ENCODE measurements at regions not wholly inside any gene's neighbourhood (a gene's known extent, or its start where the extent isn't known, plus 50 kb on each side); places are given as distances from the start of the nearest gene placed in this dataset.
"Not testable (repeated sequence)": the region's sequence is repeated elsewhere in the genome, so short reads cannot be mapped to it uniquely, and the experiment has no call there.

GRCh38 chr15:88965097-88965496, 51.9 kb upstream of the MFGE8 start:
- not testable (repeated sequence) for H3K36me3 ChIP-seq (ENCODE audit: control insufficient read depth, insufficient read depth, low read length); H3K9me3 ChIP-seq (ENCODE audit: control insufficient read depth, low read depth, low read length); DNase-seq; H3K4me3 ChIP-seq (ENCODE audit: low read length); H3K27ac ChIP-seq (ENCODE audit: low read length); H3K27me3 ChIP-seq (ENCODE audit: control insufficient read depth, insufficient read depth, low read length); H3K4me1 ChIP-seq (ENCODE audit: control insufficient read depth, insufficient read depth, low read length)
- WGBS (ENCODE audit: insufficient coverage, low lambda C conversion rate), result 100% methylated on average over 1 of the region's 1 CpG

- peaks cover 5% of the 10 kb centered on the region for H3K9me3 ChIP-seq (ENCODE audit: control insufficient read depth, low read depth, low read length)
- no peaks in the 10 kb centered on the region for H3K27me3 ChIP-seq (ENCODE audit: control insufficient read depth, insufficient read depth, low read length)
- H3K36me3 ChIP-seq (ENCODE audit: control insufficient read depth, insufficient read depth, low read length), result no peaks in the 10 kb centered on the region
- no peak overlapping the region for H3K4me3 ChIP-seq (ENCODE audit: low read length)
- H3K27ac ChIP-seq (ENCODE audit: low read length), result no peak overlapping the region
- H3K4me1 ChIP-seq (ENCODE audit: control insufficient read depth, insufficient read depth, low read length), result peaks cover 2% of the 10 kb centered on the region
- DNase-seq, result no peak
- WGBS (ENCODE audit: insufficient coverage, low lambda C conversion rate), result no CpG with 5 or more reads among the region's 1 CpG
Observed at GRCh38 chr15:88970232-88970631, 57.1 kb upstream of the MFGE8 start.

- no peaks in the 10 kb centered on the region for H3K36me3 ChIP-seq (ENCODE audit: control insufficient read depth, insufficient read depth, low read length)
- no CpG with 5 or more reads among the region's 4 CpGs for WGBS (ENCODE audit: insufficient coverage, low lambda C conversion rate)
- no peaks in the 10 kb centered on the region for H3K27me3 ChIP-seq (ENCODE audit: control insufficient read depth, insufficient read depth, low read length)
- DNase-seq, result peak; percentile 65 to 86
- H3K27ac ChIP-seq (ENCODE audit: low read length), result peak overlapping the region; percentile 37
- peaks cover 4% of the 10 kb centered on the region for H3K9me3 ChIP-seq (ENCODE audit: control insufficient read depth, low read depth, low read length)
- H3K4me1 ChIP-seq (ENCODE audit: control insufficient read depth, insufficient read depth, low read length), result peaks cover 2% of the 10 kb centered on the region
- H3K4me3 ChIP-seq (ENCODE audit: low read length), result no peak overlapping the region
Observed at GRCh38 chr15:88974392-88974791, 61.2 kb upstream of the MFGE8 start.

DNA sequence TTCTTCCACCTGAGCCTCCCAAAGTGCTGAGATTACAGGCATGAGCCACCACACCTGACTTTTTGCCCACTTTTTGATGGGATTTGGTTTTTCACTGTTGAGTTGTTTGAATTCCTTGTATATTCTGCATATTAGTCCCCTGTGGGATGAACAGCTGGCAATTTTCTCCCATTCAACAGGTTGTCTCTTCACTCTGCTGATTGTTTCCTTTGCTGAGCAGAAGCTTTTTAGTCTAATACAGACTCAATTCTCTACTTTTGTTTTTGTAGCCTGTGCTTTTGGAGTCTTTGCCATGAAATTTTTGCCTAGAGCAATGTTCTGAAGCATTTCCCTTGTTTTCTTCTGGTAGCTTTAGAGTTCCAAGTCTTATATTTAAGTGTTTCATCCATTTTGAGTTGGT, 62.7 kb upstream of the MFGE8 start:
- Histone ChIP-seq H3K4me1 (ENCODE audit: control insufficient read depth, insufficient read depth, low read length) (peaks cover 2% of the 10 kb centered on the region), H3K27me3 (ENCODE audit: control insufficient read depth, insufficient read depth, low read length) (no peaks in the 10 kb centered on the region), H3K9me3 (ENCODE audit: control insufficient read depth, low read depth, low read length) (peaks cover 1% of the 10 kb centered on the region), H3K27ac (ENCODE audit: low read length) (no peak overlapping the region), H3K4me3 (ENCODE audit: low read length) (no peak overlapping the region), H3K36me3 (ENCODE audit: control insufficient read depth, insufficient read depth, low read length) (no peaks in the 10 kb centered on the region)
- no peak for DNase-seq

DNA sequence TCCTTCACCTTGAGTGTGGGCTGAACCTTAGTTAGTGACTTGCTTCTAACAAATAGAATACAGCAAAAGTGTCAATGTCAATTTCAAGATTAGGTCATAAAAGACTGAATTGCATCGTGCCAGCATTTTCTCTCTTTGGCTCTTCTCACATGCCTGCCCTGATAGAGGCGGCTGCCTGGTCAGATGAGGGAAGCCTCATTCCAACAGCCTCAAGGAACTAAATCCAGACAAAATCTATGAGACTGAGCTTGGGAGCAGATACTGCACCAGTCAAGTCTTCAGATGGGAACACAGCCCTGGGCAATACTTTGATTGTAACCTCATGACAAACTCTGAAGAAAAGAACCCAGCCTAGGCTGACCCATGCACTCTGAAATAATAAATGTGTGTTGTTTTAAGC, 63.5 kb upstream of the MFGE8 start:
- Histone ChIP-seq H3K9me3 (ENCODE audit: control insufficient read depth, low read depth, low read length) (no peaks in the 10 kb centered on the region), H3K4me3 (ENCODE audit: low read length) (no peak overlapping the region), H3K36me3 (ENCODE audit: control insufficient read depth, insufficient read depth, low read length) (no peaks in the 10 kb centered on the region), H3K4me1 (ENCODE audit: control insufficient read depth, insufficient read depth, low read length) (peaks cover 2% of the 10 kb centered on the region), H3K27me3 (ENCODE audit: control insufficient read depth, insufficient read depth, low read length) (no peaks in the 10 kb centered on the region), H3K27ac (ENCODE audit: low read length) (no peak overlapping the region)
- no CpG with 5 or more reads among the region's 2 CpGs for WGBS (ENCODE audit: insufficient coverage, low lambda C conversion rate)
- DNase-seq, result no peak

DNA sequence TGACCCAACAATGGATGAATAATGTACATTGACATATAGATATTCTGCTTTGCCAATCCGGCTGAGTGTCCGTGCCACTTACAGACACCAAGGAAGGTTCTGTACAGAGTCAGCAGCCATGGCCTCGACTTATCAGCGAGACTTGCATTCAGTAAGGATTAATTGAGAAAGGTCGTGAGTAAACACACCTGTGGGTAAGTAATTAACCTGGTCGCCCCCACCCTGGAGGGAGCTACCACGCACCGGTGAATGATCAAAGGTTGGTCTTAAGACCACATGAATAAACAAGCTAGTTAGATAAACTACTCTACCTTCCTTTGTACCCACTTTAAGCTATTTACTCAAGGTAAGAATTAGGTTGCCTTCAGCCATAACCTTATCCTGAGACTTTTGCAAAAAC, 66.5 kb upstream of the MFGE8 start:
- Histone ChIP-seq H3K4me1 (ENCODE audit: control insufficient read depth, insufficient read depth, low read length) (peaks cover 4% of the 10 kb centered on the region), H3K27me3 (ENCODE audit: control insufficient read depth, insufficient read depth, low read length) (no peaks in the 10 kb centered on the region), H3K4me3 (ENCODE audit: low read length) (no peak overlapping the region), H3K9me3 (ENCODE audit: control insufficient read depth, low read depth, low read length) (no peaks in the 10 kb centered on the region), H3K36me3 (ENCODE audit: control insufficient read depth, insufficient read depth, low read length) (no peaks in the 10 kb centered on the region), H3K27ac (ENCODE audit: low read length) (no peak overlapping the region)
- no CpG with 5 or more reads among the region's 8 CpGs for WGBS (ENCODE audit: insufficient coverage, low lambda C conversion rate)
- peak in 1 of 2 donors; percentile 56 for DNase-seq

DNA sequence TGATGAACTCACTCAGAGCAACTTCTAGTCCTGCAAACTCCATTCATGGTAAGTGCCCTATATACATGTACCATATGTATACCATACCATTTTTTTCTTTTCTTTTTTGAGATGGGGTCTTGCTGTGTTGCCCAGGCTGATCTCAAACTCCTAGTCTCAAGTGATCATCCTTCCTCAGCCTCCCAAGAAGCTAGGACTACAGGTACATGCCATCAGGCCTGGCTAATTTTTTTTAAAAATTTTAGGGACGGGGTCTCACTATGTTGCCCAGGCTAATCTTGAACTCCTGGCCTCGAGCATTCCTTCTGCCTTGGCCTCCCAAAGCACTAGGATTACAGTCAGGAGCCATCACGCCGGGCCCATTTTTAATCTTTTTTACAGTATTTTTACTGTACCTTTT, 67.3 kb upstream of the MFGE8 start:
- no peak for DNase-seq
- peaks cover 3% of the 10 kb centered on the region for H3K4me1 ChIP-seq (ENCODE audit: control insufficient read depth, insufficient read depth, low read length)
- H3K27me3 ChIP-seq (ENCODE audit: control insufficient read depth, insufficient read depth, low read length), result no peaks in the 10 kb centered on the region
- H3K4me3 ChIP-seq (ENCODE audit: low read length), result no peak overlapping the region
- 92% methylated on average over 2 of the region's 4 CpGs for WGBS (ENCODE audit: insufficient coverage, low lambda C conversion rate)
- H3K27ac ChIP-seq (ENCODE audit: low read length), result no peak overlapping the region
- H3K9me3 ChIP-seq (ENCODE audit: control insufficient read depth, low read depth, low read length), result no peaks in the 10 kb centered on the region
- no peaks in the 10 kb centered on the region for H3K36me3 ChIP-seq (ENCODE audit: control insufficient read depth, insufficient read depth, low read length)

DNA sequence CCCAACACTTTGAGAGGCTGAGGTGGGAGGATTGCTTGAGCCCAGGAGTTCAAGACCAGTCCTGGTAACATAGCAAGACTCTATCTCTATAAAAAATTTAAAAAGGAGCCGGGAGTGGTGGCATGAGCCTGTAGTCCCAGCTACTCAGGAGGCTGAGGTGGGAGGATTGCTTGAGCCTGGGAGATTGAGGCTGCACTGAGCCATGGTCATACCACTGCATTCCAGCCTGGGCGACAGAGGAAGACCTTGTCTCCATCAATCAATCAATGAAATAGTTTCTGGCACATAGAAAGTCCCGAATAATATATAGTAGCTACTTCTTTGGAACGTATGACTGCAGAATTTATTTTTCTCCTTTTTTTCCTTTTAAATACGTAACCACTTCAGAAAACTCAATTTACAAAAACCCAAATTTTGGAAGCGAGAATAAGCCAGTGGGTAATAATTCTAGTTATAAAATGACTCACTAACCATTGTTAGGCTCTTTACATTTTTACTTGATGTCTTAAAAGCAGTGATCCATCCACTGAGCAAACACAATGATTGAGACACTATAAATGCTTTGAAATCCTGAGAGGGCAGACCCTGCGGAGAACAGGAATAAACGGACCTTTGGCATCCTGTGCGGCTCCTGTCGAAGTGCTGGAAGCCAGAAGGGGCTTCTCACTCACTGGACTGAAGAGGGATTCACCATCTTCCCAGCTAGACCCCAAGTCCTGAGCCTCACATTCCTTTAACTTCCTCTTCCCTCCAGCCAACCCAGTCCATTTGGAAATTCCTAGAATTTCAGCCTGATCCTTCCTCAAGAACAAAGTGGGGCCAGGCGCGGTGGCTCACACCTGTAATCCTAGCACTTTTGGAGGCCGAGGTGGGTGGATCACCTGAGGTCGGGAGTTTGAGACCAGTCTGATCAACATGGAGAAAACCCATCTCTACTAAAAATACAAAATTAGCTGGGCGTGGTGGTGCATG, 68.4 kb upstream of the MFGE8 start:
- H3K9me3 ChIP-seq (ENCODE audit: control insufficient read depth, low read depth, low read length), result no peaks in the 10 kb centered on the region
- H3K27me3 ChIP-seq (ENCODE audit: control insufficient read depth, insufficient read depth, low read length), result no peaks in the 10 kb centered on the region
- peaks cover 4% of the 10 kb centered on the region for H3K4me1 ChIP-seq (ENCODE audit: control insufficient read depth, insufficient read depth, low read length)
- H3K27ac ChIP-seq (ENCODE audit: low read length), result no peak overlapping the region
- no peak overlapping the region for H3K4me3 ChIP-seq (ENCODE audit: low read length)
- no peaks in the 10 kb centered on the region for H3K36me3 ChIP-seq (ENCODE audit: control insufficient read depth, insufficient read depth, low read length)
- WGBS (ENCODE audit: insufficient coverage, low lambda C conversion rate), result 93% methylated on average over 2 of the region's 15 CpGs
- DNase-seq, result no peak

DNA sequence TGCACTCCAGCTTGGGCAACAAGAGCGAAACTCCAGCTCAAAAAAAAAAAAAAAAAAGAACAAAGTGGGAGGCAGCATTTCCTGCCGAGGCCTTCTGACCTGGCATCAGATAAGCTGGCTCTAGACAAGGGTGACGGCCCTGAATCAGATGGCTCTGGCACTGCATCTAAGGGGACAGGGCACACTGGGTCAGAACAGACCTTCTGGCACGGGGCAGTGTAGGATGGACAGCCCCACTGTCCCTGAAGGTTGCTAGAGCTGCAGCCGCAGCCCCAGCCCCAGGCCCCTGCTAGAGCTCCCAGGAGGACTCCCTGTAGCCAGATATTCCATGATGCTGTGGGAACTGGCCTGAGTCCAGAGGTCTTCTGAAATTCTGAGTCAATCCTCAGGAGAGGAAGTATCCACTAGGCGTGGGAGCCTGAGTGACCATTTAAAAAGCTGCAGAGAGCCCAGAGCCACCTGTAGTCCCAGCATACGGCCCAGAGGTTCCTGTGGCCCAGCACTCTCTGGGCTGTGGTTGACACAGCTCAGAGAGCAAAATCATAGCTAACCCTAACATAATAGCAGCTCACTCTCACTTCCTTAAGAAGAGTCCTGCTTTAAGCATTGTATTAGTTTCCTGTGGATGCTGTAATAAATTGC, 69.2 kb upstream of the MFGE8 start:
- no peaks in the 10 kb centered on the region for H3K9me3 ChIP-seq (ENCODE audit: control insufficient read depth, low read depth, low read length)
- no peaks in the 10 kb centered on the region for H3K27me3 ChIP-seq (ENCODE audit: control insufficient read depth, insufficient read depth, low read length)
- WGBS (ENCODE audit: insufficient coverage, low lambda C conversion rate), result no CpG with 5 or more reads among the region's 7 CpGs
- H3K36me3 ChIP-seq (ENCODE audit: control insufficient read depth, insufficient read depth, low read length), result no peaks in the 10 kb centered on the region
- no peak for DNase-seq
- H3K4me3 ChIP-seq (ENCODE audit: low read length), result no peak overlapping the region
- H3K27ac ChIP-seq (ENCODE audit: low read length), result no peak overlapping the region
- peaks cover 6% of the 10 kb centered on the region for H3K4me1 ChIP-seq (ENCODE audit: control insufficient read depth, insufficient read depth, low read length)

DNA sequence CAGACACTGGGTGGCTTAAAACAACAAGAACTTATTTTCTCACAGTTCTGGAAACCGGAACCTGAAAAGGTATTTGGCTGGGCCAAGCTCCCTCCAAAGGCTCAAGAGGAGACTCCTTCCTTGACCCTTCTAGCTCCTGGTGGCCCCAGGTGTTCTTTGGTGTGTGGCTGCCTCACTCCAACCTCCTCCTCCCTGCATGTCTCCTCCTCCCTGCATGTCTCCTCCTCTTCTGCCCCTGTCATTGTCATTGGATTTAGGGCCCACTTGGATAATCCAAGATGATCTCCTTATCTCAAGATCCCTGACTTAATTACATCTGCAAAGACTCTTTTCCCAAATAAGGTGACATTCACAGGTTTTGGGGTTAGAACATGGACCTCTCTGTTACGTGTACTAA, 69.8 kb upstream of the MFGE8 start:
- Histone ChIP-seq H3K4me1 (ENCODE audit: control insufficient read depth, insufficient read depth, low read length) (peaks cover 6% of the 10 kb centered on the region), H3K9me3 (ENCODE audit: control insufficient read depth, low read depth, low read length) (no peaks in the 10 kb centered on the region), H3K4me3 (ENCODE audit: low read length) (no peak overlapping the region), H3K27me3 (ENCODE audit: control insufficient read depth, insufficient read depth, low read length) (no peaks in the 10 kb centered on the region), H3K36me3 (ENCODE audit: control insufficient read depth, insufficient read depth, low read length) (no peaks in the 10 kb centered on the region), H3K27ac (ENCODE audit: low read length) (no peak overlapping the region)
- DNase-seq, result no peak
- WGBS (ENCODE audit: insufficient coverage, low lambda C conversion rate), result no CpG with 5 or more reads among the region's 2 CpGs
